H9 (cell line): ENCODE measurements at regions not wholly inside any gene's neighbourhood (a gene's known extent, or its start where the extent isn't known, plus 50 kb on each side); places are given as distances from the start of the nearest gene placed in this dataset.

ENCODE experiments used
- DNase-seq: peaks from one replicate; pipeline ENCODE4 v3.0.0-alpha.2; 2017
- H2AFZ ChIP-seq: one replicate; pipeline ENCODE4 v1.6.1; 2013; ENCODE audit warnings: mild to moderate bottlenecking, low read length, control low read depth, moderate library complexity
- H2AK5ac ChIP-seq: 2 replicates; pipeline ENCODE4 v1.6.1; 2013; ENCODE audit warnings: low read length, control low read depth, mixed read lengths; ENCODE audit not compliant: insufficient read length
- H2BK120ac ChIP-seq: one replicate; pipeline ENCODE4 v1.6.1; 2013; ENCODE audit warnings: low read depth, mild to moderate bottlenecking, low read length, control low read depth, inconsistent platforms; ENCODE audit not compliant: poor library complexity, severe bottlenecking
- H2BK12ac ChIP-seq: 2 replicates; pipeline ENCODE4 v1.6.1; 2013; ENCODE audit warnings: low read length, control low read depth, mixed read lengths, low read depth; ENCODE audit not compliant: insufficient read length
- H2BK15ac ChIP-seq: 2 replicates; pipeline ENCODE4 v1.6.1; 2013; ENCODE audit warnings: low read depth, low read length, control low read depth
- H2BK20ac ChIP-seq: one replicate; pipeline ENCODE4 v1.6.1; 2013; ENCODE audit warnings: low read depth, mild to moderate bottlenecking, low read length, control low read depth, inconsistent platforms; ENCODE audit not compliant: poor library complexity, severe bottlenecking
- H2BK5ac ChIP-seq: 2 replicates; pipeline ENCODE4 v1.6.1; 2013; ENCODE audit warnings: low read length, control low read depth, mixed read lengths; ENCODE audit not compliant: insufficient read length
- H3K14ac ChIP-seq: 2 replicates; pipeline ENCODE4 v1.6.1; 2013; ENCODE audit warnings: low read length, control low read depth; ENCODE audit not compliant: insufficient read depth
- H3K18ac ChIP-seq: 2 replicates; pipeline ENCODE4 v1.6.1; 2013; ENCODE audit warnings: low read depth, mild to moderate bottlenecking, mixed read lengths, low read length, control low read depth; ENCODE audit not compliant: insufficient read length
- H3K23ac ChIP-seq: 2 replicates; pipeline ENCODE4 v1.6.1; 2013; ENCODE audit warnings: low read length, control low read depth, mixed read lengths, low read depth; ENCODE audit not compliant: insufficient read length
- H3K23me2 ChIP-seq: 2 replicates; pipeline ENCODE4 v1.6.1; 2013; ENCODE audit warnings: low read depth, mild to moderate bottlenecking, mixed read lengths, low read length, control low read depth; ENCODE audit not compliant: insufficient read length, poor library complexity, severe bottlenecking
- H3K27ac ChIP-seq: 2 replicates; pipeline ENCODE4 v1.5.1; 2013; ENCODE audit warnings: low read length, control low read depth, mixed read lengths, low read depth; ENCODE audit not compliant: insufficient read length
- H3K27me3 ChIP-seq: 2 replicates; pipeline ENCODE4 v1.6.1; 2013; ENCODE audit warnings: low read length, control low read depth, inconsistent platforms; ENCODE audit not compliant: insufficient read depth
- H3K4ac ChIP-seq: 2 replicates; pipeline ENCODE4 v1.6.1; 2013; ENCODE audit warnings: low read depth, mild to moderate bottlenecking, control low read depth, inconsistent platforms, low read length, moderate library complexity
- H3K4me1 ChIP-seq: 2 replicates; pipeline ENCODE4 v1.6.1; 2013; ENCODE audit warnings: low read length, control low read depth, inconsistent platforms; ENCODE audit not compliant: insufficient read depth
- H3K4me2 ChIP-seq: 2 replicates; pipeline ENCODE4 v1.6.1; 2013; ENCODE audit warnings: low read length, control low read depth, mixed read lengths; ENCODE audit not compliant: insufficient read length, insufficient read depth
- H3K56ac ChIP-seq: 2 replicates; pipeline ENCODE4 v1.6.1; 2013; ENCODE audit warnings: low read depth, mild to moderate bottlenecking, mixed read lengths, low read length, control low read depth; ENCODE audit not compliant: insufficient read length
- H3K79me1 ChIP-seq: 2 replicates; pipeline ENCODE4 v1.6.1; 2013; ENCODE audit warnings: low read depth, mild to moderate bottlenecking, moderate library complexity, low read length, control low read depth, inconsistent platforms; ENCODE audit not compliant: insufficient read depth, poor library complexity, severe bottlenecking
- H3K79me2 ChIP-seq: 2 replicates; pipeline ENCODE4 v1.6.1; 2013; ENCODE audit warnings: low read length, control low read depth, inconsistent platforms; ENCODE audit not compliant: insufficient read depth
- H3K9ac ChIP-seq: 2 replicates; pipeline ENCODE4 v1.6.1; 2013; ENCODE audit warnings: low read length, control low read depth, mixed read lengths; ENCODE audit not compliant: insufficient read length; ENCODE audit errors: extremely low read depth
- H3K9me3 ChIP-seq: one replicate; pipeline ENCODE4 v1.6.1; 2013; ENCODE audit warnings: low read depth, low read length, inconsistent platforms; ENCODE audit not compliant: control insufficient read depth
- H3T11ph ChIP-seq: one replicate; pipeline ENCODE4 v1.6.1; 2013; ENCODE audit warnings: mild to moderate bottlenecking, low read length, control low read depth, inconsistent platforms
- H4K20me1 ChIP-seq: one replicate; pipeline ENCODE4 v1.6.1; 2013; ENCODE audit not compliant: control insufficient read depth, insufficient read length, insufficient read depth
- H4K5ac ChIP-seq: 2 replicates; pipeline ENCODE4 v1.6.1; 2013; ENCODE audit warnings: low read depth, mild to moderate bottlenecking, mixed read lengths, low read length, control low read depth; ENCODE audit not compliant: insufficient read length
- H4K8ac ChIP-seq: replicated peaks from 2 replicates; pipeline ENCODE4 v1.6.1; 2013; ENCODE audit warnings: low read length, control low read depth, mixed read lengths, low read depth; ENCODE audit not compliant: insufficient read length
- H4K91ac ChIP-seq: 2 replicates; pipeline ENCODE4 v1.6.1; 2013; ENCODE audit warnings: low read depth, mild to moderate bottlenecking, moderate library complexity, mixed read lengths, low read length, control low read depth; ENCODE audit not compliant: insufficient read length
- H3K27ac Mint-ChIP-seq, 3 experiments: 2 replicates in 2 of 3; 3 replicates in 1 of 3; pipeline ENCODE4 v1.8.0; 2020 to 2021; ENCODE audit warnings: mixed read lengths in 3 of 3, mild to moderate bottlenecking in 1 of 3, moderate library complexity in 1 of 3
- H3K27me3 Mint-ChIP-seq: 2 replicates; pipeline ENCODE4 v1.8.0; 2021; ENCODE audit warnings: low read depth, mild to moderate bottlenecking, moderate library complexity, mixed read lengths
- H3K36me3 Mint-ChIP-seq, 3 experiments: 2 replicates in 2 of 3; 3 replicates in 1 of 3; pipeline ENCODE4 v1.8.0; 2020 to 2021; ENCODE audit warnings: low read depth in 3 of 3, mixed read lengths in 3 of 3; ENCODE audit not compliant: insufficient read depth in 1 of 3
- H3K4me1 Mint-ChIP-seq, 2 experiments: 2 replicates each; pipeline ENCODE4 v1.8.0; 2020; ENCODE audit warnings: mixed read lengths in 2 of 2
- H3K4me3 Mint-ChIP-seq, 2 experiments: 2 replicates in 1 of 2; 3 replicates in 1 of 2; pipeline ENCODE4 v1.8.0; 2020 to 2021; ENCODE audit warnings: mild to moderate bottlenecking in 2 of 2, mixed read lengths in 2 of 2, moderate library complexity in 1 of 2
- H3K9me3 Mint-ChIP-seq, 2 experiments: 2 replicates in 1 of 2; 3 replicates in 1 of 2; pipeline ENCODE4 v1.8.0; 2020; ENCODE audit warnings: mild to moderate bottlenecking in 2 of 2, mixed read lengths in 2 of 2, moderate library complexity in 1 of 2
- WGBS: extraction: QIAGEN DNeasy Blood & Tissue Kit; methylation state at CpG from one replicate; pipeline ENCODE4 v1.1.7; 2013; ENCODE audit warnings: missing lambda C conversion rate, low lambda C conversion rate, mixed read lengths; ENCODE audit not compliant: insufficient read length; ENCODE audit errors: extremely low coverage; 5-methylcytosine and 5-hydroxymethylcytosine counted together
- TF ChIP-seq, protein P1 (sequence below): fragments of 200-600 bp; sonication (generic); conservative IDR thresholded peaks from 3 replicates; pipeline ENCODE4 v1.8.0; 2021; ENCODE audit warnings: antibody characterized with exemption, mild to moderate bottlenecking

DNA sequence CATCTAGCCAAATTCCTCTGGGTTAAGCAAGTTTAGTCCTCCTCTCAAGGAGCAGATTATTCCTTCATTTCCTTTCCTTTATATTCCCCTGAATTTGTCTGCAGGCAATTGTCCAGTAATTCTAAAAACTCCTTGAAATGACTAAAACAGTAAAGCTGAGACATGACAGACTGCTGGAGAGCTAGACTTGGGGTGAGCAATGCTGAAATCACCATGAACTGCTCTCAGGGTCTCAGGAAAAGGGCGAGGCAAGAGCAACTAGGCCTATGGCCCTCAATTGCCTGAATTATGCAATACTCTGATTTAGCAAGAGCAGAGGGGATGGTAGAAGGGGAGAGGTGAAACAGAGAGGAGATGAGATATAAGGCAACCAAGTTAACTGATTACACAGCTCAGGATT, 172.9 kb upstream of the NREP start:
- H3K4me1 Mint-ChIP-seq: peaks cover 4 to 7% of the 10 kb centered on the region in 2 experiments
- H2AK5ac ChIP-seq: no peak overlapping the region
- no peaks in the 10 kb centered on the region for H3K79me2 ChIP-seq
- H2BK120ac ChIP-seq: no peak overlapping the region
- H2AFZ ChIP-seq: no peak overlapping the region
- no peaks in the 10 kb centered on the region for H3K79me1 ChIP-seq
- no peak overlapping the region for H3K56ac ChIP-seq
- no peaks in the 10 kb centered on the region for H4K20me1 ChIP-seq
- no peaks in the 10 kb centered on the region for H3K27me3 ChIP-seq
- H4K8ac ChIP-seq: no peak overlapping the region
- no peak overlapping the region for H3K9ac ChIP-seq
- H3K23me2 ChIP-seq: no peaks in the 10 kb centered on the region
- no peak overlapping the region for H3K27ac ChIP-seq
- H3K9me3 ChIP-seq: no peaks in the 10 kb centered on the region
- no peak overlapping the region for H3K4me2 ChIP-seq
- H4K5ac ChIP-seq: no peak overlapping the region
- H3K23ac ChIP-seq: no peak overlapping the region
- no peak overlapping the region for H3K18ac ChIP-seq
- H3K9me3 Mint-ChIP-seq: no peaks in the 10 kb centered on the region
- no peak overlapping the region for H3K14ac ChIP-seq
- H3K4me3 Mint-ChIP-seq: no peak overlapping the region
- H2BK5ac ChIP-seq: no peak overlapping the region
- H3K36me3 Mint-ChIP-seq: no peaks in the 10 kb centered on the region
- H2BK12ac ChIP-seq: no peak overlapping the region
- TF ChIP-seq, protein P1, sequence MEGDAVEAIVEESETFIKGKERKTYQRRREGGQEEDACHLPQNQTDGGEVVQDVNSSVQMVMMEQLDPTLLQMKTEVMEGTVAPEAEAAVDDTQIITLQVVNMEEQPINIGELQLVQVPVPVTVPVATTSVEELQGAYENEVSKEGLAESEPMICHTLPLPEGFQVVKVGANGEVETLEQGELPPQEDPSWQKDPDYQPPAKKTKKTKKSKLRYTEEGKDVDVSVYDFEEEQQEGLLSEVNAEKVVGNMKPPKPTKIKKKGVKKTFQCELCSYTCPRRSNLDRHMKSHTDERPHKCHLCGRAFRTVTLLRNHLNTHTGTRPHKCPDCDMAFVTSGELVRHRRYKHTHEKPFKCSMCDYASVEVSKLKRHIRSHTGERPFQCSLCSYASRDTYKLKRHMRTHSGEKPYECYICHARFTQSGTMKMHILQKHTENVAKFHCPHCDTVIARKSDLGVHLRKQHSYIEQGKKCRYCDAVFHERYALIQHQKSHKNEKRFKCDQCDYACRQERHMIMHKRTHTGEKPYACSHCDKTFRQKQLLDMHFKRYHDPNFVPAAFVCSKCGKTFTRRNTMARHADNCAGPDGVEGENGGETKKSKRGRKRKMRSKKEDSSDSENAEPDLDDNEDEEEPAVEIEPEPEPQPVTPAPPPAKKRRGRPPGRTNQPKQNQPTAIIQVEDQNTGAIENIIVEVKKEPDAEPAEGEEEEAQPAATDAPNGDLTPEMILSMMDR: no peak
- WGBS: no CpG with 5 or more reads among the region's 1 CpG
- H3T11ph ChIP-seq: no peak overlapping the region
- H3K4ac ChIP-seq: no peak overlapping the region
- no peaks in the 10 kb centered on the region for H3K27me3 Mint-ChIP-seq
- no peak overlapping the region for H2BK20ac ChIP-seq
- H2BK15ac ChIP-seq: no peak overlapping the region
- no peak overlapping the region for H3K27ac Mint-ChIP-seq
- H3K4me1 ChIP-seq: no peaks in the 10 kb centered on the region
- no peak for DNase-seq
- no peak overlapping the region for H4K91ac ChIP-seq
